ENCODE measurements at regions not wholly inside any gene's neighbourhood (a gene's known extent, or its start where the extent isn't known, plus 50 kb on each side); places are given as distances from the start of the nearest gene placed in this dataset.

GRCh38 chr4:56215141-56215783, 172.0 kb downstream of the AASDH start:
- peaks cover 6 to 13% (median 11%) of the 10 kb centered on the region in 7 donors for H3K9me3 Mint-ChIP-seq
- no peak overlapping the region for H2AFZ ChIP-seq (ENCODE audit: insufficient read depth, low read depth, low read length, poor library complexity, severe bottlenecking)
- DNase-seq = no peak
- H3K36me3 Mint-ChIP-seq = no peaks in the 10 kb centered on the region
- no peaks in the 10 kb centered on the region for H3K4me1 ChIP-seq (ENCODE audit: control insufficient read depth in 1 of 2, insufficient read depth in 2 of 2, low read length in 2 of 2)
- H3K27ac Mint-ChIP-seq = no peak overlapping the region
- H4K20me1 ChIP-seq (ENCODE audit: insufficient read depth, low read length) = no peaks in the 10 kb centered on the region
- H3K4me2 ChIP-seq (replicated peaks; ENCODE audit: extremely low read depth, low read length, poor library complexity, severe bottlenecking) = no peak overlapping the region
- H3K36me3 ChIP-seq (replicated peaks in 1 of 2; ENCODE audit: control insufficient read depth in 1 of 2, insufficient read depth in 2 of 2, low read length in 2 of 2) = no peaks in the 10 kb centered on the region
- no peak overlapping the region for H3K9ac ChIP-seq (ENCODE audit: insufficient read depth, low read length, poor library complexity, severe bottlenecking)
- no CpG with 5 or more reads among the region's 4 CpGs for WGBS (ENCODE audit: insufficient coverage)
- no peak overlapping the region for H3K4me3 ChIP-seq (replicated peaks in 1 of 3; ENCODE audit: low read depth in 2 of 3, low read length in 3 of 3)
- peaks cover 7 to 11% of the 10 kb centered on the region in 2 donors for H3K9me3 ChIP-seq (replicated peaks in 1 of 2; ENCODE audit: control insufficient read depth in 1 of 2, insufficient read depth in 1 of 2, low read length in 2 of 2)
- TF ChIP-seq, protein P1, sequence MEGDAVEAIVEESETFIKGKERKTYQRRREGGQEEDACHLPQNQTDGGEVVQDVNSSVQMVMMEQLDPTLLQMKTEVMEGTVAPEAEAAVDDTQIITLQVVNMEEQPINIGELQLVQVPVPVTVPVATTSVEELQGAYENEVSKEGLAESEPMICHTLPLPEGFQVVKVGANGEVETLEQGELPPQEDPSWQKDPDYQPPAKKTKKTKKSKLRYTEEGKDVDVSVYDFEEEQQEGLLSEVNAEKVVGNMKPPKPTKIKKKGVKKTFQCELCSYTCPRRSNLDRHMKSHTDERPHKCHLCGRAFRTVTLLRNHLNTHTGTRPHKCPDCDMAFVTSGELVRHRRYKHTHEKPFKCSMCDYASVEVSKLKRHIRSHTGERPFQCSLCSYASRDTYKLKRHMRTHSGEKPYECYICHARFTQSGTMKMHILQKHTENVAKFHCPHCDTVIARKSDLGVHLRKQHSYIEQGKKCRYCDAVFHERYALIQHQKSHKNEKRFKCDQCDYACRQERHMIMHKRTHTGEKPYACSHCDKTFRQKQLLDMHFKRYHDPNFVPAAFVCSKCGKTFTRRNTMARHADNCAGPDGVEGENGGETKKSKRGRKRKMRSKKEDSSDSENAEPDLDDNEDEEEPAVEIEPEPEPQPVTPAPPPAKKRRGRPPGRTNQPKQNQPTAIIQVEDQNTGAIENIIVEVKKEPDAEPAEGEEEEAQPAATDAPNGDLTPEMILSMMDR (IDR thresholded peaks at IDR 0.05) = no peak
- no peak overlapping the region for H3K4me3 Mint-ChIP-seq
- H3K4me1 Mint-ChIP-seq = no peaks in the 10 kb centered on the region
- H3K27me3 Mint-ChIP-seq (ENCODE audit: low read depth in 3 of 3) = peaks cover 0 to 2% (median 0%) of the 10 kb centered on the region in 3 donors
- H3K27me3 ChIP-seq (ENCODE audit: control insufficient read depth in 2 of 2, insufficient read depth in 2 of 2, low read length in 2 of 2) = no peaks in the 10 kb centered on the region
- no peak overlapping the region for H3K27ac ChIP-seq (ENCODE audit: low read depth in 1 of 2, low read length in 2 of 2)
- no peaks in the 10 kb centered on the region for H3K79me2 ChIP-seq (ENCODE audit: insufficient read depth, low read length)
- intact Hi-C loops (cut with micrococcal nuclease) = no loop called here

DNA sequence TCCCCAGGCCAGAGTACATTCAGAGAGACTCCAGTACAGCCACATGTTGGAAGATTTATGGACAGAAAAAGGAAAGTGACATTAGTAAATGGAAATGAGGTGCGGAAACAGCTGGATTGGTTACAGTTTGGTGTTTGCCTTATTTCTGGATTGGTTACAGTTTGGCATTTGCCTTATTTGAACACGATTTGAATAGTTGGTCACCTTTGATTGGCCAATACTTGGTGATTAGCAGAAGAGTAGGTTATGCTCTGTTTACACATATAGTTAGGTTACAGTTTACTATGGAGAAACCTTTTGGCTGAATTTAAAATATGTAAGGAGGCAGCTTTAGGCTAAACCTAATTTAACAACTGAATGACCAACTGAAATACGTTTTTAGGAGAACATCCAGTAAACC, 173.7 kb downstream of the AASDH start:
- Mint-ChIP-seq H3K4me1 (no peaks in the 10 kb centered on the region), H3K27ac (no peak overlapping the region), H3K27me3 (ENCODE audit: low read depth in 3 of 3) (no peaks in the 10 kb centered on the region), H3K9me3 (peaks cover 6 to 13% (median 11%) of the 10 kb centered on the region in 7 donors), H3K36me3 (no peaks in the 10 kb centered on the region), H3K4me3 (no peak overlapping the region)
- H3K4me1 ChIP-seq (ENCODE audit: control insufficient read depth in 1 of 2, insufficient read depth in 2 of 2, low read length in 2 of 2) = no peaks in the 10 kb centered on the region
- WGBS (ENCODE audit: insufficient coverage) = 92% methylated on average over 2 of the region's 3 CpGs
- H3K4me2 ChIP-seq (replicated peaks; ENCODE audit: extremely low read depth, low read length, poor library complexity, severe bottlenecking) = no peak overlapping the region
- H4K20me1 ChIP-seq (ENCODE audit: insufficient read depth, low read length) = no peaks in the 10 kb centered on the region
- DNase-seq = no peak
- no peaks in the 10 kb centered on the region for H3K36me3 ChIP-seq (replicated peaks in 1 of 2; ENCODE audit: control insufficient read depth in 1 of 2, insufficient read depth in 2 of 2, low read length in 2 of 2)
- no peak overlapping the region for H2AFZ ChIP-seq (ENCODE audit: insufficient read depth, low read depth, low read length, poor library complexity, severe bottlenecking)
- no peak overlapping the region for H3K9ac ChIP-seq (ENCODE audit: insufficient read depth, low read length, poor library complexity, severe bottlenecking)
- no peak overlapping the region for H3K4me3 ChIP-seq (replicated peaks in 1 of 3; ENCODE audit: low read depth in 2 of 3, low read length in 3 of 3)
- TF ChIP-seq, protein P1 (IDR thresholded peaks at IDR 0.05) = no peak
- no peak overlapping the region for H3K27ac ChIP-seq (ENCODE audit: low read depth in 1 of 2, low read length in 2 of 2)
- H3K9me3 ChIP-seq (replicated peaks in 1 of 2; ENCODE audit: control insufficient read depth in 1 of 2, insufficient read depth in 1 of 2, low read length in 2 of 2) = peaks cover 7 to 14% of the 10 kb centered on the region in 2 donors
- no peaks in the 10 kb centered on the region for H3K27me3 ChIP-seq (ENCODE audit: control insufficient read depth in 2 of 2, insufficient read depth in 2 of 2, low read length in 2 of 2)
- intact Hi-C loops (cut with micrococcal nuclease) = no loop called here
- no peaks in the 10 kb centered on the region for H3K79me2 ChIP-seq (ENCODE audit: insufficient read depth, low read length)
